NCI-H226 (cell line): ENCODE measurements at regions not wholly inside any gene's neighbourhood (a gene's known extent, or its start where the extent isn't known, plus 50 kb on each side); places are given as distances from the start of the nearest gene placed in this dataset.

Experiments used
- DNase-seq: peaks from one replicate; pipeline ENCODE4 v3.0.0-alpha.2; 2015

GRCh38 chr5:109945723-109946480 is 256.2 kb downstream of the MAN2A1 start:
- DNase-seq: no peak

GRCh38 chr5:109946610-109947009 is 256.9 kb downstream of the MAN2A1 start:
- DNase-seq: no peak

- DNase-seq: no peak
Measured at GRCh38 chr5:109947667-109948066, 257.9 kb downstream of the MAN2A1 start.

GRCh38 chr5:109950634-109951033 is 260.9 kb downstream of the MAN2A1 start:
- no peak for DNase-seq

GRCh38 chr5:109951348-109951747 is 261.6 kb downstream of the MAN2A1 start:
- no peak for DNase-seq

- no peak for DNase-seq
Measured at GRCh38 chr5:109951758-109952157, 262.0 kb downstream of the MAN2A1 start.

- DNase-seq: no peak
Measured at GRCh38 chr5:109953761-109954160, 264.0 kb downstream of the MAN2A1 start.

- no peak for DNase-seq
Measured at GRCh38 chr5:109956884-109957283, 267.2 kb downstream of the MAN2A1 start.

- no peak for DNase-seq
Measured at GRCh38 chr5:109958082-109958481, 268.4 kb downstream of the MAN2A1 start.

- no peak for DNase-seq
Measured at GRCh38 chr5:109959652-109960051, 269.9 kb downstream of the MAN2A1 start.

- no peak for DNase-seq
Measured at GRCh38 chr5:109961751-109962150, 272.0 kb downstream of the MAN2A1 start.

- DNase-seq: no peak
Measured at GRCh38 chr5:109962882-109963603, 273.3 kb downstream of the MAN2A1 start.

- DNase-seq: no peak
Measured at GRCh38 chr5:109964136-109964535, 274.4 kb downstream of the MAN2A1 start.

GRCh38 chr5:109965634-109966033 is 275.9 kb downstream of the MAN2A1 start:
- DNase-seq: no peak

- DNase-seq: no peak
Measured at GRCh38 chr5:109971968-109972367, 282.2 kb downstream of the MAN2A1 start.

GRCh38 chr5:109981979-109982378 is 292.3 kb downstream of the MAN2A1 start:
- no peak for DNase-seq

GRCh38 chr5:109982966-109983534 is 293.3 kb downstream of the MAN2A1 start:
- DNase-seq: no peak

GRCh38 chr5:109986726-109987125 is 297.0 kb downstream of the MAN2A1 start:
- no peak for DNase-seq

- DNase-seq: no peak
Measured at GRCh38 chr5:109987355-109987754, 297.6 kb downstream of the MAN2A1 start.

- DNase-seq: no peak
Measured at GRCh38 chr5:109987970-109988369, 298.2 kb downstream of the MAN2A1 start.

- DNase-seq: no peak
Measured at GRCh38 chr5:109989161-109989560, 299.4 kb downstream of the MAN2A1 start.

GRCh38 chr5:109989994-109990722 is 300.4 kb downstream of the MAN2A1 start:
- no peak for DNase-seq

GRCh38 chr5:109990723-109991359 is 301.1 kb downstream of the MAN2A1 start:
- DNase-seq: no peak
